ENCODE measurements at regions not wholly inside any gene's neighbourhood (a gene's known extent, or its start where the extent isn't known, plus 50 kb on each side); places are given as distances from the start of the nearest gene placed in this dataset.
A peak's percentile ranks its signal among the peaks of the same experiment; 100 is the strongest.

DNA sequence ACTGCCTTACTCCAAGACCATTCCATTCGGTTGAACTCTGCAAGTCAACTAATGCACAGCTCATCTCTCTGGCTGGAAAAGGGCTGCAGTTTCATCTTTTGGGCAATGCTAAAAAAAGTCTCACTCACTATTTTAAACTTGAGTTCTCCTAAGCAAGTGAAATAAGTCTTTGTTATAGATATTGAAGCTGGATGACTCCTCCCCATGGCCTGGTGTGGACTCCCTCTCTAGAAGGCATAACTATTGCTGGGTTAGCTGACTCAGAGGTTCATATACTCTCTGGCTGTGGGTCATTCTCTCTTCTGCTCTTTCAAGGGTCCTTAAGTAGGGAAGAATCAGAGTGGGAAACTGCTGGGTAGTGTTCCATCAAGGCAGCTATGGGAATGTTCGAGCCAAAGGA is 88.0 kb downstream of the XCL2 start:
- DNase-seq = no peak

DNA sequence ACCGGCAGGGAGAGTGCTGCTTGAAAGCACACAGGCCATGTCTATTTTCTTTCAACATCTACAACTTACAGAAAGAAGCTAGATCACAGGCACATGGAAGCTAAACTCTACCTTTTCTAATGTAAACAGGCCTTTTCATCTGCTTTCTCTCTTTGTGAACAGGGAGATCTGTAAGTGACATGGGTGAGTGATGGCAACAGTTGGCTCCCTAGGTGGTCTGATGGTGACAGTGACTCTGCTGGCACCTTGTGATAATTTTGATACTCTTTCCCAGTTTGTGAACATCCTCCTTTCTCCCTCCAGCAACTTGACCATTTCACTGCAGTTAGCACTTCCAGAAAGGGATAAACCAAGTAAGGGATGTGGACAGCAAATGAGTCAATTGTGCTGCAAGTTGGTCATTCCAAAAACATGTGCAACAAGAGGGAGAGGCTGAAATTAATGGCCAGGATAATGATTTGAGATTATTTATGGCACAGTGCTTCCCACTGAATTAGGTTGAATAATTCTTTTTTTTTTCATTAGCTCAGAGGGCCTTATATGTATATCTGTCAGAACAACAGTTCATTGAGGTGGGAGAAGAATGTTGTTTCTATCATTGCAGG is 89.5 kb downstream of the XCL2 start:
- DNase-seq = no peak

DNA sequence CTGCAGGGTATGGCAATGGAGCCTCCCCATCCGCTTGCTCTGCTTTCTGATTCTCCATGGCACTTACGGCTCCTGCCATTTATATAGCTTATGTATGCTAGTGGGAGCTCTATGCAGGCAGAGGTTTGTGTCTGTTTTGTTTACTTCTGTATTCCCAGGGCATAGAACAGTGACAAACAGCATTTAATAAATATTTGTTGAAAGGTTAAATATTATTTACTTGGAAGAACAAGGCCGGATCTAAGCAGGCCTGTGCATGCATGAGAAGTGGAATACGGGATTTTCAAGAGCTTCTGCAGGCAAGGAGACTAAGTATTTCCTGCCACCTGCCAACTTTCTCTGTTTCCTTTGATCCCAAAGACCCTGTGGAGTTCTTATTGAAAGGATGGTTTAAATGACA is 90.7 kb downstream of the XCL2 start:
- DNase-seq = no peak

DNA sequence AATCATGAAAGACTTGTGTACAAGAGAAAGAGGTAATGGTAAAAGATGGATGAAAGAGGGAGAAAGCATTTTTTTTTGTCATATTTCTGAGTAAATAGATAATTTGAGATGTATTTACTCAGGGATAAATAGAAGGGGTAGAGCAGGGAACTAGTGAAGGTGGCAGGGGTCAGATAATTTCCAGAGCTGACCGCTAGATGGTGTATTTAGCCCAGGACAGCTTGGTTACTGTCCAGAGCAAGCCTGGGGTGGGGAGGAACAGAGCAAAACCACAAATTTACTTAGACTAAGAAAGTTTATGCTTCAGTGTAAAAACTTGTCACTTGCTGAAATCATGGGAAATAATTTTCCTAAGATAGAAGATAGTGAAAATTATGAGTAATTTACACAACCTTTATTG is 91.5 kb downstream of the XCL2 start:
- no peak for DNase-seq

DNA sequence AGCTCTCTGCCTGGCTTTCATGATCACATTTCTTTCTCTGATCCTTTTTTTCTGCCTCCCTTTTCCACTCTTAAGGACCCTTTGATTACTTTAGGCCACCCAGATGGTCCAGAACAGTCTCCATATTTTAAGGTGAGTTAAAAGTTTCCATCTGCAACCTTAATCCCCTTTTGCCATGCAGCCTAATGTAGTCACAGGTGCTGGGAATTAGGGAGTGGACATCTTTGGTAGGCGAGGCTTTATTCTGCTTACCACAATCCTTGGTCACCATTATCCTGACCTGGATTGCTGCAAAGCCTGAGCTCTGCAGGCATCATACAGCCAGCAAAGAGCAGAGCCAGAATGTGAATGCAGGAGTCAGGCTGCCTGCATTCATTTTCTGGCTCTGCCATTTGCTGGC is 95.9 kb downstream of the XCL2 start:
- no peak for DNase-seq

DNA sequence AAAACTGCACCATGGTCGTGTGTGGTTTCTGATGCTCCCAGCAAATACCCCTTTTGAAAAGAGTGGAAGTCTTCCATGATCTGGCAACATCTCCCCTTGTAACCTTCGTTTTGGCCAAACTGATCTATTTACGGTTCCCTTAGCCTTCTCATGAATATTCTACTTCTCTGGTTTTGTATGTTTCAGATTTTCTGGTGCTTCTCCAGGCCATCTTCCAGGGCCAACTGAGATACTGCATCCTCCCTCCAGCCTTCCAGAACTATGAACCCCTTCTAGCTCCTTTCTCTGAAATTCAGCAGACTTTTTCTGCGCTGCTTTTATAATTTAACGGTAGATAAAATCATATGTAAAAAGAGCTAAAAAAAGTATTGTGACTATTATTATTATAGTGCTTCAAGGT is 97.7 kb downstream of the XCL2 start:
- no peak for DNase-seq

DNA sequence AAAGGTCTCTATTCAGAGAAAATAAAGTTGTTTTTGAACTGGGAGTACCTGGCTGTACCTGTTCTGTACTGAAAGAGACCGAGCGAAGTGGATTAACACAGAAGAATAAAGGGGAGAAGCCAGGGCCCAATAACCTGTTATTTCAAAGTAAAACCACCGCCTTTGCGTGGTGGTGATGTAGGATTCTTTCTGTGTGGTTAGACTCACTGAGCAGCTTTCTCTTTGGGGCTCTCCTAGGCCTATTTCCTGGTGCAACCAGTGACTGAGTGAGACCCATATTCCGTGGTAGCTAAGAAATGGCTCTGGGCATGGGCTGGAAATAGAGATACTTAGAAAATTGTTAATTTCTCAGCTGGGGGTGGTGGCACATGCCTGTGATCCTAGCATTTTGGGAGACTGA is 99.9 kb downstream of the XCL2 start:
- peak; percentile 7 to 8 for DNase-seq

DNA sequence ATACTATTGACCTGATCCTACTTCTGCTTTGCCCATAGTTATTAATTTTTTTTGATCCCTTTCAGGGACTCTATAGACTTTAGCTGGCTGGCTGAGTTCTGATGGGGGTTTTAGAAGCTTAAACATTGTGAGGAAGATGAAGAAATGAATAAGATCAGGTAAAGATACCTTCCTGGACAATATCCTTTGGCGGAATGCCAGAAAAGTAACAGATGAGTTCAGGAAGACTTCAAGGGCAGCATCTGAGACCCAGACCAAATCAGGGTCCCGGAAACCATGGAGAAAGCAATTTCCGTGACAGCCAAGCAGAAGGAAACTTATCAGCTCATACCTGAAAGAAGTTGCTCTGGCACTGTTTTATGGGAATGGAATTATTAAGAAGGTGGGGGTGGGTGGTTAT is 100.4 kb downstream of the XCL2 start:
- DNase-seq = no peak

DNA sequence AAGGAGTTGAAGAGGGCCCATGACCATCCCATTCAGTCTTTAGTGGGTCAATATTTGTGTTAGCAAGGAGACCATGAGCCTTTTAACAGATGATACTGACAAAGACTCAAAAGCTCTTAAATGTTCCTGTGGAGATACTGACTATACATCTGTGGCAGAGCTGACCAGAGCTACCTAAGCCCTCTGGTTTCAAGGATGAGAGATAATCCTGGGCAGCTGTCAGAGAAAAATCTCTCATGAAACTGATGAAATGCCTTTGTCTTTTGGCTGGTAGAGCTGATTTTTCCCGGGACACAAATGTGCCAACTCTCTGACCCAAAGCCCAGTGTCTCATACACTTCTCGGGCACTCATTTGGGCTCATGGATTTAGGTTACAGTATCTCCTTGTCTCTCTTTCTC is 100.9 kb downstream of the XCL2 start:
- DNase-seq = no peak

DNA sequence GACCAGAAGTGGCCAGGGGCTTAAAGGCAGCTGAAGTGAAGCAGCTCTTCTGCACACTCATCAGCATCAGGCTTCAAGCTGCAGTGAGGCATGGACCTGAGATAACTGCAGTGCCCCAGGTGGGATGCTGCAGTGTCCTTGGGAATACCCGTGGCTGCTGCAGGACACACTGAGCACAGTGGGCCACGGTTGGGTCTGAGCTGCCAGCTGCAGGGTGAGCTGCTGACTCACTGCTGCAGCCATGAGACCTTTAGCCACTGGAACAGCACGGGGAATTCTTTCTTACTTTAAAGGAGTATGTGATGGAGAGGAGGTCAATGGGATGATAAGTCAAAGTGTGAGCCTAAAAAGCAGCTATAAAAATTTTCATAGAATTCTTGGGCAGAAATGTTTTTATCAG is 102.1 kb downstream of the XCL2 start:
- DNase-seq = no peak

DNA sequence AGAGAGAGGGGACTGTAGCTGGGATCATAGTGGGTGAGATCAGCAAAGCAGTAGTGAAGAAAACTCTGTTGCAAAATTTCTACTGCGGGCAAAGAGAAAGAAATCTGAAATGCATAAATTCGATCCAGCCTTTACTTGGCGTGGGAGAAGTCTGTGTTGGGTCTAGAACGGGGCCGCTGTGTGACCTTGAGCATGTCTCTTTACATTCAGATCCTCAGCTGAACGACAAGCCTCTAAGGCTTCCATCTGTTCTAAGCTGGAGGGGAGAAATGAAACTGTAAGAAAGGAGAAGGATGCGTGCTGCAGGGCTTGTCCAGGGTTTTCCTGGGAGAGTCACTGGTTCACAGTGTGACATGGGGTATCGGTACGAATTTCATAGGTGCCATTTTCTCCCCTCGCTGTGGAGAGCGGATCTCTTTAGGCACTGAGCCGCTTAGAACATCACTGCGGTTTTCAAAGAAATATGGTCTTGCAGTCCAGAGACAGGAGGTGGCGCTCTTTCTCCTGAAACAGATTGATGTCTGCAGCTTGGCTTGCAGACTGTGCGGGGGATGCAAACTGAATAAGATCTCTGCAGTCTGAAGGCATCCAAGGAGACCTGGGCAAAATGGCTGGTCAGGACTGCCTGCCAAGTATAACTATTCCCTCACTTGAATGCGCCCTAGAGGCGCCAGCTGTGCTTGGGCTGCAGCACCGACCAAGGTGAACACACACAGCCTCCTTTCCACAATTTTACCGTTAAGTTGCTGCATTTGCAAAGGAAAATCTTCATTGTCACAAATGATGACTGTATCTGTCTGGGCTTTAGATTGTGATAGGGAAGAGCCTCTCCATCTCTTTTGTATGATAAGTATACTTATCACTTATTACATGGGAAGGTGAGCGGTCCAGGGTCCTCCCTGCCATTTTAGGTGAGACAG is 104.1 kb downstream of the XCL2 start:
- peak; percentile 77 to 84 for DNase-seq

DNA sequence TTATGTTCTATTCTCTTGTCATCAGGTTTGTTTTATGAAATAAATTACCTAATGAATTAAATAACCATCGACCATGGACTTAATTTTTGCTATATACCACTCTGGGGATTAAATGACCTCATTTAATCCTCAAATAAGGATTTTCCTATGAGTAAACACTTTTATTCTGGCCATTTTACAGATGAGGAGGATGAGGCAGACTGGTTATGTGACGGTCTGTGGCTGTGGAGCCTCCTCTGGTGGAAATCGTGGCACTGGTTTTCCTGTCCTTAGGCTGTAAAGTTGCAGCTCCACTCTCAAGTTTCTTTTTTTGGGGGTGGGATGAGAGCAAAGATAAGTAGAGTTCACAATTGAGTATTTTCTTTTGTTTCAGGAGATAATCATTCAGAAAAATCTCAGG is 105.2 kb downstream of the XCL2 start:
- DNase-seq = no peak

DNA sequence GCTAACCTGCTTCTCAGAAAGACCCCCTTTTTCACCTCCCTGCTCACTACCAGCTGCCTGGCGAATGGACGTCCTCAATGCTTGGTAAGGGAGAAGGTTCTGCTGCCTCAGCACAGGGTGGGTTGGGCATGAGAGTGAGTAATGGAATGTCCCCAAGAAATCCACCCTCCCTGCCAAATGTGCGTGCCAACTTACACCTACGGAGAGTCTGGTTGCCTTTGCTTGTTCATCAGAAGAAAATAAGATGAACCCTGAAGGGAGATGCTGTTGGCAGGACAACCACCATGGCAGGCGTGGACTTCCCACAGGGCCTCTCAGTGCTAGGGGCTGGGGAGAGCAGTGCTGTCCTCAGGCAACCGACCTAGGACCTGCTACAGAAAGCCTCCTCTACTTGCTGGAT is 106.0 kb downstream of the XCL2 start:
- no peak for DNase-seq

DNA sequence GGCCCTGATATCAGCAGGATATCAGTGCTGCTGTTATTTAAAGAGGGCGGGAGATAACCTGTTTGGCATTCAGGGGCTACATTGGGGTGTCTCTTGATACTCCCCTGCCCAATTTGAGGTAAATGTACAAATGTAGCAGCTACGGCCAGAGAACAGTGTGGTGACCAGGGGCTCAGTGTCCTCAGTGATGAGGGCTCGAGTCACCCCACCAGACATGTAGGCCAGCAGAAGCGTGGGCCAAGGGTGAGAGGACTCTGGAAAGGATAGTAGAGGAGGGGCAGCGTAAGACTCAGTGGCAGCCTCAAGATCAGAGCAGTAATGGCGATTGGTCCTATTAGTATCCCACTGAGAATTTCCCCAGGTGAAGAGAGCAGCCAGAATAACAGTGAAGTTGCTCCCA is 108.4 kb downstream of the XCL2 start:
- DNase-seq = no peak

DNA sequence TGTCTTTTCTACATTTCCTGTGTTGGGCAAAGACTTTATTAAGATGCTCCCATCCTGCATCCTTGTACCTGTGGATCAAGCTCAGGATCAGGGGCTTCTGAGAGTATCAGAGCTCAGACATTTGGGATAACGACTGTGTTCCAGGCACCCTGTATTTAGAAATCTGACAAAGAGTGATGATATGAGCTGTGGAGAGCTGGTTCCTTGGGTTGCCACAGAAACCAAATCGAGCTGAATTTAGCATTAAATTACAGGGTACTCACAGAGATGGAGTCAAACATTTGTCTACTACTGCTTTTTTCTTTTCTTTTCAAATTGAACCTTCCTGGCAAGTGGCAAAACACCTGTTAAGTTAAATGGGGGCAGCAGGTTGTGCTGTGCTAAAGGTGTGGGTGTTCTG is 110.6 kb downstream of the XCL2 start:
- no peak for DNase-seq

DNA sequence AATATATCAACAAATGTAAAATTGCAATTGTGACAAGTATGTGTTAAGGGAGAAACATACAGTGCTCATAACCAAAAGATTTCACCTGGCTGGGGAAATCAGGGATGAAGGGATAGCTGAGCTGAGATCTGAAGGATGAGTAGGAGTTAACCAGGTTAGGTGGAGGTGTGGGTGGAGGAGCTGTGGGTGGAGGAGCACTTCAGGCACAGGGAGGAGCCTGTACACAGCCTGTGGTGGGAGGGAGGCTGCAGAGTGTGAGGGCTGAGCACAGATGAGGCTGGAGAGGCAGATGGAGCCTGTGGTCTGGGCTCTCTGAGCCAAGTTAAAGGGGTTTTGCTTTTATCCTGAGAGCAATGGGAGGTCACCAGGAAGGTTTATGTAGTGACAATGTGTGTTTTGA is 111.9 kb downstream of the XCL2 start:
- no peak for DNase-seq

DNA sequence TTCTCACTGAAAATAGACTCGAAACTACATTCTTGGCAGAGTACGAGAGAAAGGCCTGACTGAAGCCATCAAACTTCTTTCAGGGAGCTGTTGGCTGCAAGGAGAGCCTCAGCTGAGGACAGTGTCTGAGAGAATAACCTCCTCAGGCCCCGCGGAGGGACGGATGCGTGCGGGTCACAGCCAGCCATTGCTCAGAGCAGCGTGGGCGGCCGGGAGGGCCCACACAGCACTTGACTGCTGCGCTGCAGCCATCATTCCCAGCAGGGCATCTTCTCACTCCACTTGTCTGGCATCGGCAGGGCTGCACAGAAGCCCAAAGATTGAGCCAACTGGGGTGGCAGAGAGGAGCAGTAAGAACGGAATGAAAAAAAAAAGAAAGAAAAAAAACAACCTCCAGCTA is 113.5 kb downstream of the XCL2 start:
- DNase-seq = no peak

DNA sequence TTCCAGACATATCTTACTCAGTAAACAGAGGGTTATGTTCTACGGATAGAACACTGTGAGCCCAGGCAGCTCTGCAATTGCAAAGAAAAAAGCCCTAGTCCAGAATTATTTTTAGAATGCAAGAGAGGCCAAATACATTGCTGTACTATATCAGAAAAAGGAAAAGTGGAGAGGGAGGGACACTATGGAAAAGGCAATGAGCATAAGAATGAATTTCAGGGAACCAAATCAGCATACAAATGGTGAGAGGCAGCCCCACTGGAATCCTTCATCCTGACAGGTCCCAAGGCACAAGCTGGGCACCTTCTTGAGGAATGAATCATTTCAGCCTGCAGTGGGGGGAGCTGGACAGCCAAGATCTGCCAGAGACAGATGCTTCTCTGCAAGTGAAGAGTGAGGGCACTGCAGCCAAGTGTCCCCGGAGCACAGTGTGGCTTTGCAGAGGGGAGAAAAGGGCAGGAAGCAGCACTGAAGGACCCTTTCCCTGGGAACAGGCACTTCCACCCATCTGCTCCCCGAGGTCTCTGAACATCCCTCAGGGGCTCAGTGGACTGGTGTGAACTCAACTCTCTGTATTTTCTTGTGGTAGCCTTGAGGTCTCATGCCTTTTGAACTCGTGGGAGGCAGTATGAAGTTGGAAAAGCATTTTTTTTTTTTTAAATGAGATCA is 115.6 kb downstream of the XCL2 start:
- DNase-seq = no peak

DNA sequence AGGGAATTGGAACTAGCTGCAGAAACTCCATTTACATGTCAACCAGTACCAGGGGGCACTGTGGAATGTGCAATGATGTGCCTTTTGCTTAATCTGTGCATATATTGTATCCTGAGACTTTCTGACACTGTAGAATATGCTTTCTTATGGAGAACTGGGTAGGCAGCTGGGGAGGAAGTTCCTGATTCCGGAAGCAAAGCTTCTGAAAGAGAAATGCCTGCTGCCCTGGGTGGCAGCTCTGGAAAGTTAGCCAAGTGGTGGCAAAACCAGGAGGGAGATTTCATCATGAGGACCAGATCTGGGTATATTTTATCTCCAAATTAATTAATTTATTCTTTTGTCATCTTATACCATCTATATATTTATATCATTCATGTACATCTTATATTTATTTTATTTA is 116.7 kb downstream of the XCL2 start:
- no peak for DNase-seq

DNA sequence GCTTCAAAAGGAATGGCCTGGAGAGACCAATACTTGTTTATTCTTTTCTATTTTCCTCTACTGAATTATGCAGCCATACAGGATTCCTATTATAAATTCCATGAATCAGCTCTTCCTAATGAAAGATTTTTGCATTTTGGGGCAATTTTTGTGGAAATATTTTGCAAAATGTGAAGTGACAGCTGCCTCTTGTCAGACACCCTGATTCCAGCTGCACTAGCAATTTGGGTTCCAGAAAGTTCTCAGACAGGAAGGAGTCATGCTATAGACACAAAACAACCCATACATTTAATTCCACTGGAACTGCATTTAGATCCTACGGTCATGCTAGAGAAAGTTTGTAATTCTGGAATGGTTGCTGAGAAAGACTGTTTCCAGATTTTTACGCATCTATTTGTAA is 119.5 kb downstream of the XCL2 start:
- no peak for DNase-seq

DNA sequence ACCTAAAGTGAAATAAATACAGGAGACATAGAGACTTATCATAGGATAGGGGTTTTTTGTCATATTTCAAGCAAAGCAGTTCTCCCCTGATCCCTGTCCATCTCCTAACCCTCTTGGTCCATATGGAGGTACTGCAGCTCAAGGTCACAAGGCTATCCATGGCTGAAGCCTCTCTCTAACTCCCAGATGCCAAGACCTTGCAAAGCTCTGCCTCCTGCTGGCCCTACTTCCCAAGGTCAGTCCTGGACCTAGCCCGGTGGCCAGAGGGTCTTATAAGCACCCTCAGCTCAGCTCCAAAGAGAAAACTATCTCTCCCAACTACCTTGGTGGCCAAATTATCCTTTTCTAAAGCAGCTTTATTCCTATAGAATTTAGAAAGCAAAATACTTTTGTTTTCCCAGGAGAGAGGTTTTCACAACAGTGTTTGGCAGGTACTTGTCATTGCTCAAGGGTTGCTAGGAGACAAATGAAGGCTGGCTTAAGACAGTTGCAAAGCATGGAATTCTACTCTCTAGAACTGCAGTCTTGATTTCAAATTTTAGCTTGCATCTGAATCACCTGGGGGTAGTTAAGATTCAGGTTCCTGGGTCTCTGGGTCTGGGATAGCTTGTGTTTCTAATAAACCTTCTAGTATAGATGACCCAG is 121.5 kb downstream of the XCL2 start:
- DNase-seq = no peak

DNA sequence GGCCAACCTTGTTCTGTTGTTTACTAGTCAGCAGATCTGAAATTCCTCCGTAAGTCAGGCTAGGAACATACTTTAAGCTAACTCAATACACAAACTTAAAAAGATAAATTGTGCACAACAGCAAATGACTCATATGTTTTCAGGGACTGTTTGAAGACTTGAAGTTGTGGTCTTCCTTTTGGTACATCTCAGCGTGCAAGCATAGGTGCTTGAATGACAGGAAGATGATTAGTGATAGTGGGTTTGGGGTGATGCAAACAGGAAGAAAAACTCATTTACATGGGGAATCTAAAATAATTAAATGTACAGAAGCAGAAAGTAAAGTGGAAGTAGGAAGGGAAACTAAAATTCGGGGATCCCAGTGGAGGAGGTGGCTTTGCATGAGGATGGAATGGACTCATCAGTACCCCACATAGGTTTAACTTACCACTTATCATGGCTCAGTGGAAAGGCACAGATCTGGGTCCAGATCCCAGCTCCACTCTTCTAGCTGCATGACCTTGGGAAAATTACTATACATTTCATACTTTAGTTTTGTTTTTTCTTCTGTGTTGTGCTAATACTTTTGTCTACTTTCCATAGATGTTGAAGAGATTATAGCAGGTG is 122.3 kb downstream of the XCL2 start:
- DNase-seq = peak; percentile 11 to 19

DNA sequence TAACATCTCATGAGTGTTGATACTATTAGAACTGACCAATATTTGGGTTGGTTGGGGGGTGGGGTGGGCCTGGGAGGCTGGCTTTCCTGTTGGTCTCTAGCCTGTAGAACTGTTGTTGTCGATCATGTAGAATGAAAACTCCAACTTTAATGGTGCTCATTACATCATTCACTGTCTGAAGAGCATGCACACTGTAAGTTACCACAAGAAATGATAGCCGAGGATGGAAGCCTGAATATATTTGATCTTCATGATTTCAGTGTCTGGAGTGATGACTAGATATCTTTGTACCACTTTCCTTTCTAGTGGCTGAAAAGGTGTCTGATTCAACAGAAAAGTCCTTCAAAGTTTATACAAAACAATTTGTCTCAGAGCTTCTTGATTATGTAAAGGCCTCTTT is 123.6 kb downstream of the XCL2 start:
- DNase-seq = no peak

Data from activated CD4-positive, alpha-beta T cell treated with anti-CD3 and anti-CD28 coated beads for 4 hours (primary cell).